H9 (cell line): ENCODE measurements at regions not wholly inside any gene's neighbourhood (a gene's known extent, or its start where the extent isn't known, plus 50 kb on each side); places are given as distances from the start of the nearest gene placed in this dataset.

Source experiments
- DNase-seq: peaks from one replicate; pipeline ENCODE4 v3.0.0-alpha.2; 2017
- H2AFZ ChIP-seq: one replicate; pipeline ENCODE4 v1.6.1; 2013; ENCODE audit warnings: mild to moderate bottlenecking, low read length, control low read depth, moderate library complexity
- H2AK5ac ChIP-seq: 2 replicates; pipeline ENCODE4 v1.6.1; 2013; ENCODE audit warnings: low read length, control low read depth, mixed read lengths; ENCODE audit not compliant: insufficient read length
- H2BK120ac ChIP-seq: one replicate; pipeline ENCODE4 v1.6.1; 2013; ENCODE audit warnings: low read depth, mild to moderate bottlenecking, low read length, control low read depth, inconsistent platforms; ENCODE audit not compliant: poor library complexity, severe bottlenecking
- H2BK12ac ChIP-seq: 2 replicates; pipeline ENCODE4 v1.6.1; 2013; ENCODE audit warnings: low read length, control low read depth, mixed read lengths, low read depth; ENCODE audit not compliant: insufficient read length
- H2BK15ac ChIP-seq: 2 replicates; pipeline ENCODE4 v1.6.1; 2013; ENCODE audit warnings: low read depth, low read length, control low read depth
- H2BK20ac ChIP-seq: one replicate; pipeline ENCODE4 v1.6.1; 2013; ENCODE audit warnings: low read depth, mild to moderate bottlenecking, low read length, control low read depth, inconsistent platforms; ENCODE audit not compliant: poor library complexity, severe bottlenecking
- H2BK5ac ChIP-seq: 2 replicates; pipeline ENCODE4 v1.6.1; 2013; ENCODE audit warnings: low read length, control low read depth, mixed read lengths; ENCODE audit not compliant: insufficient read length
- H3K14ac ChIP-seq: 2 replicates; pipeline ENCODE4 v1.6.1; 2013; ENCODE audit warnings: low read length, control low read depth; ENCODE audit not compliant: insufficient read depth
- H3K18ac ChIP-seq: 2 replicates; pipeline ENCODE4 v1.6.1; 2013; ENCODE audit warnings: low read depth, mild to moderate bottlenecking, mixed read lengths, low read length, control low read depth; ENCODE audit not compliant: insufficient read length
- H3K23ac ChIP-seq: 2 replicates; pipeline ENCODE4 v1.6.1; 2013; ENCODE audit warnings: low read length, control low read depth, mixed read lengths, low read depth; ENCODE audit not compliant: insufficient read length
- H3K23me2 ChIP-seq: 2 replicates; pipeline ENCODE4 v1.6.1; 2013; ENCODE audit warnings: low read depth, mild to moderate bottlenecking, mixed read lengths, low read length, control low read depth; ENCODE audit not compliant: insufficient read length, poor library complexity, severe bottlenecking
- H3K27ac ChIP-seq: 2 replicates; pipeline ENCODE4 v1.5.1; 2013; ENCODE audit warnings: low read length, control low read depth, mixed read lengths, low read depth; ENCODE audit not compliant: insufficient read length
- H3K27me3 ChIP-seq: 2 replicates; pipeline ENCODE4 v1.6.1; 2013; ENCODE audit warnings: low read length, control low read depth, inconsistent platforms; ENCODE audit not compliant: insufficient read depth
- H3K4ac ChIP-seq: 2 replicates; pipeline ENCODE4 v1.6.1; 2013; ENCODE audit warnings: low read depth, mild to moderate bottlenecking, control low read depth, inconsistent platforms, low read length, moderate library complexity
- H3K4me1 ChIP-seq: 2 replicates; pipeline ENCODE4 v1.6.1; 2013; ENCODE audit warnings: low read length, control low read depth, inconsistent platforms; ENCODE audit not compliant: insufficient read depth
- H3K4me2 ChIP-seq: 2 replicates; pipeline ENCODE4 v1.6.1; 2013; ENCODE audit warnings: low read length, control low read depth, mixed read lengths; ENCODE audit not compliant: insufficient read length, insufficient read depth
- H3K56ac ChIP-seq: 2 replicates; pipeline ENCODE4 v1.6.1; 2013; ENCODE audit warnings: low read depth, mild to moderate bottlenecking, mixed read lengths, low read length, control low read depth; ENCODE audit not compliant: insufficient read length
- H3K79me1 ChIP-seq: 2 replicates; pipeline ENCODE4 v1.6.1; 2013; ENCODE audit warnings: low read depth, mild to moderate bottlenecking, moderate library complexity, low read length, control low read depth, inconsistent platforms; ENCODE audit not compliant: insufficient read depth, poor library complexity, severe bottlenecking
- H3K79me2 ChIP-seq: 2 replicates; pipeline ENCODE4 v1.6.1; 2013; ENCODE audit warnings: low read length, control low read depth, inconsistent platforms; ENCODE audit not compliant: insufficient read depth
- H3K9ac ChIP-seq: 2 replicates; pipeline ENCODE4 v1.6.1; 2013; ENCODE audit warnings: low read length, control low read depth, mixed read lengths; ENCODE audit not compliant: insufficient read length; ENCODE audit errors: extremely low read depth
- H3K9me3 ChIP-seq: one replicate; pipeline ENCODE4 v1.6.1; 2013; ENCODE audit warnings: low read depth, low read length, inconsistent platforms; ENCODE audit not compliant: control insufficient read depth
- H3T11ph ChIP-seq: one replicate; pipeline ENCODE4 v1.6.1; 2013; ENCODE audit warnings: mild to moderate bottlenecking, low read length, control low read depth, inconsistent platforms
- H4K20me1 ChIP-seq: one replicate; pipeline ENCODE4 v1.6.1; 2013; ENCODE audit not compliant: control insufficient read depth, insufficient read length, insufficient read depth
- H4K5ac ChIP-seq: 2 replicates; pipeline ENCODE4 v1.6.1; 2013; ENCODE audit warnings: low read depth, mild to moderate bottlenecking, mixed read lengths, low read length, control low read depth; ENCODE audit not compliant: insufficient read length
- H4K8ac ChIP-seq: replicated peaks from 2 replicates; pipeline ENCODE4 v1.6.1; 2013; ENCODE audit warnings: low read length, control low read depth, mixed read lengths, low read depth; ENCODE audit not compliant: insufficient read length
- H4K91ac ChIP-seq: 2 replicates; pipeline ENCODE4 v1.6.1; 2013; ENCODE audit warnings: low read depth, mild to moderate bottlenecking, moderate library complexity, mixed read lengths, low read length, control low read depth; ENCODE audit not compliant: insufficient read length
- H3K27ac Mint-ChIP-seq, 3 experiments: 2 replicates in 2 of 3; 3 replicates in 1 of 3; pipeline ENCODE4 v1.8.0; 2020 to 2021; ENCODE audit warnings: mixed read lengths in 3 of 3, mild to moderate bottlenecking in 1 of 3, moderate library complexity in 1 of 3
- H3K27me3 Mint-ChIP-seq: 2 replicates; pipeline ENCODE4 v1.8.0; 2021; ENCODE audit warnings: low read depth, mild to moderate bottlenecking, moderate library complexity, mixed read lengths
- H3K36me3 Mint-ChIP-seq, 3 experiments: 2 replicates in 2 of 3; 3 replicates in 1 of 3; pipeline ENCODE4 v1.8.0; 2020 to 2021; ENCODE audit warnings: low read depth in 3 of 3, mixed read lengths in 3 of 3; ENCODE audit not compliant: insufficient read depth in 1 of 3
- H3K4me1 Mint-ChIP-seq, 2 experiments: 2 replicates each; pipeline ENCODE4 v1.8.0; 2020; ENCODE audit warnings: mixed read lengths in 2 of 2
- H3K4me3 Mint-ChIP-seq, 2 experiments: 2 replicates in 1 of 2; 3 replicates in 1 of 2; pipeline ENCODE4 v1.8.0; 2020 to 2021; ENCODE audit warnings: mild to moderate bottlenecking in 2 of 2, mixed read lengths in 2 of 2, moderate library complexity in 1 of 2
- H3K9me3 Mint-ChIP-seq, 2 experiments: 2 replicates in 1 of 2; 3 replicates in 1 of 2; pipeline ENCODE4 v1.8.0; 2020; ENCODE audit warnings: mild to moderate bottlenecking in 2 of 2, mixed read lengths in 2 of 2, moderate library complexity in 1 of 2
- WGBS: extraction: QIAGEN DNeasy Blood & Tissue Kit; methylation state at CpG from one replicate; pipeline ENCODE4 v1.1.7; 2013; ENCODE audit warnings: missing lambda C conversion rate, low lambda C conversion rate, mixed read lengths; ENCODE audit not compliant: insufficient read length; ENCODE audit errors: extremely low coverage; 5-methylcytosine and 5-hydroxymethylcytosine counted together
- TF ChIP-seq, protein P1 (sequence below): fragments of 200-600 bp; sonication (generic); conservative IDR thresholded peaks from 3 replicates; pipeline ENCODE4 v1.8.0; 2021; ENCODE audit warnings: antibody characterized with exemption, mild to moderate bottlenecking

- H4K5ac ChIP-seq = no peak overlapping the region
- TF ChIP-seq, protein P1, sequence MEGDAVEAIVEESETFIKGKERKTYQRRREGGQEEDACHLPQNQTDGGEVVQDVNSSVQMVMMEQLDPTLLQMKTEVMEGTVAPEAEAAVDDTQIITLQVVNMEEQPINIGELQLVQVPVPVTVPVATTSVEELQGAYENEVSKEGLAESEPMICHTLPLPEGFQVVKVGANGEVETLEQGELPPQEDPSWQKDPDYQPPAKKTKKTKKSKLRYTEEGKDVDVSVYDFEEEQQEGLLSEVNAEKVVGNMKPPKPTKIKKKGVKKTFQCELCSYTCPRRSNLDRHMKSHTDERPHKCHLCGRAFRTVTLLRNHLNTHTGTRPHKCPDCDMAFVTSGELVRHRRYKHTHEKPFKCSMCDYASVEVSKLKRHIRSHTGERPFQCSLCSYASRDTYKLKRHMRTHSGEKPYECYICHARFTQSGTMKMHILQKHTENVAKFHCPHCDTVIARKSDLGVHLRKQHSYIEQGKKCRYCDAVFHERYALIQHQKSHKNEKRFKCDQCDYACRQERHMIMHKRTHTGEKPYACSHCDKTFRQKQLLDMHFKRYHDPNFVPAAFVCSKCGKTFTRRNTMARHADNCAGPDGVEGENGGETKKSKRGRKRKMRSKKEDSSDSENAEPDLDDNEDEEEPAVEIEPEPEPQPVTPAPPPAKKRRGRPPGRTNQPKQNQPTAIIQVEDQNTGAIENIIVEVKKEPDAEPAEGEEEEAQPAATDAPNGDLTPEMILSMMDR = no peak
- H3K4ac ChIP-seq = no peak overlapping the region
- H2BK120ac ChIP-seq = no peak overlapping the region
- no peak overlapping the region for H3T11ph ChIP-seq
- no peaks in the 10 kb centered on the region for H3K23me2 ChIP-seq
- no CpG with 5 or more reads among the region's 4 CpGs for WGBS
- no peak overlapping the region for H3K56ac ChIP-seq
- H2BK20ac ChIP-seq = no peak overlapping the region
- no peak overlapping the region for H2AFZ ChIP-seq
- no peaks in the 10 kb centered on the region for H3K9me3 ChIP-seq
- H3K36me3 Mint-ChIP-seq = peaks cover 0 to 11% (median 0%) of the 10 kb centered on the region in 3 experiments; a peak in 3 of 7 replicates
- H3K4me1 ChIP-seq = no peaks in the 10 kb centered on the region
- H3K4me3 Mint-ChIP-seq = no peak overlapping the region
- H2AK5ac ChIP-seq = no peak overlapping the region
- H3K23ac ChIP-seq = no peak overlapping the region
- H4K20me1 ChIP-seq = no peaks in the 10 kb centered on the region
- DNase-seq = no peak
- H3K9ac ChIP-seq = no peak overlapping the region
- H3K27ac ChIP-seq = no peak overlapping the region
- no peak overlapping the region for H2BK12ac ChIP-seq
- H3K4me2 ChIP-seq = no peak overlapping the region
- H3K79me1 ChIP-seq = no peaks in the 10 kb centered on the region
- H3K14ac ChIP-seq = no peak overlapping the region
- no peaks in the 10 kb centered on the region; a peak in 1 of 4 replicates for H3K4me1 Mint-ChIP-seq
- H4K91ac ChIP-seq = no peak overlapping the region
- no peak overlapping the region for H4K8ac ChIP-seq
- no peak overlapping the region for H2BK5ac ChIP-seq
- H2BK15ac ChIP-seq = no peak overlapping the region
- no peaks in the 10 kb centered on the region for H3K27me3 ChIP-seq
- H3K27ac Mint-ChIP-seq = peak overlapping the region in 1 of 3 experiments; percentile 81; a peak in 1 of 7 replicates
- H3K27me3 Mint-ChIP-seq = no peaks in the 10 kb centered on the region
- H3K18ac ChIP-seq = no peak overlapping the region
- peaks cover 16 to 18% of the 10 kb centered on the region in 2 experiments for H3K9me3 Mint-ChIP-seq
- no peaks in the 10 kb centered on the region for H3K79me2 ChIP-seq
Observed at GRCh38 chr6:147930745-147931144, 411.9 kb upstream of the SASH1 start.
